Colonic mucosa (tissue), 4 donors: ENCODE measurements at regions not wholly inside any gene's neighbourhood (a gene's known extent, or its start where the extent isn't known, plus 50 kb on each side); places are given as distances from the start of the nearest gene placed in this dataset.

Experiments
- DNase-seq: peaks from one replicate; pipeline ENCODE4 v3.0.0-alpha.2; 2020
- H3K27ac ChIP-seq: fragments of 200-600 bp; one replicate; pipeline ENCODE4 v1.8.0; 2021
- H3K27me3 ChIP-seq: fragments of 200-600 bp; one replicate; pipeline ENCODE4 v1.8.0; 2021
- H3K36me3 ChIP-seq: fragments of 200-600 bp; one replicate; pipeline ENCODE4 v1.8.0; 2021
- H3K4me1 ChIP-seq: fragments of 200-600 bp; one replicate; pipeline ENCODE4 v1.8.0; 2021; ENCODE audit warnings: mild to moderate bottlenecking
- H3K4me3 ChIP-seq: fragments of 200-600 bp; one replicate; pipeline ENCODE4 v1.8.0; 2021
- H3K9ac ChIP-seq, 2 donors: one replicate each; pipeline ENCODE4 v1.7.0; 2013; ENCODE audit warnings: control low read depth in 2 of 2, low read depth in 2 of 2, low read length in 2 of 2
- H3K9me3 ChIP-seq: fragments of 200-600 bp; one replicate; pipeline ENCODE4 v1.8.0; 2021
- intact Hi-C: fragments of 100-400 bp; cut with DNase I; formaldehyde crosslinking; loops from one replicate; pipeline ENCODE4 v1.14.1; 2022
- TF ChIP-seq, protein P1 (sequence below): fragments of 200-600 bp; IDR thresholded peaks from one replicate; pipeline ENCODE4 v1.8.0; 2022; ENCODE audit warnings: antibody characterized with exemption, mild to moderate bottlenecking
- donor health status: healthy.
- donor health status: DM: no; HTN: no; CAD: no.
- donor health status: DM: no; HTN: no; CAD: no.

DNA sequence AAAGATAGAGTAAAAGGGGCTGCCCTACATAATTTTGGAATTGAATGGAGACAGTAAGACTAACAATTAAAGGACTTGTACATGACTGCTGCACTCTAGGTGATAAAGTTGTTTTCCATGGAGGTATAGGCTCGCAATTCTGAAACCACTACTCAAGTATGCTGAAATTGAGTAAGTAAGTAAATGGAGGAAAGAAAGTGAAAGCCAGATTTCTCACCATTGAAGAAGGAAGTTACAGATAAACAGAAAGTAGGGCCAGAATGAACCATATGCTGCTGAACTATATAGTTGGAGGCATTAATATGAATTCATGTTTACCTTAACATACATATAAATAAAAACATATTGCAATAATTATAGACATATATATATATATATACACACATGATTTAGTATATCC lies 225.7 kb upstream of the ST6GAL2 start:
- Histone ChIP-seq H3K4me3 (no peak overlapping the region), H3K27ac (no peak overlapping the region), H3K9me3 (no peaks in the 10 kb centered on the region), H3K9ac (no peak overlapping the region), H3K27me3 (no peaks in the 10 kb centered on the region), H3K36me3 (no peaks in the 10 kb centered on the region), H3K4me1 (no peaks in the 10 kb centered on the region)
- DNase-seq = no peak
- intact Hi-C loops = no loop called here
- TF ChIP-seq, protein P1, sequence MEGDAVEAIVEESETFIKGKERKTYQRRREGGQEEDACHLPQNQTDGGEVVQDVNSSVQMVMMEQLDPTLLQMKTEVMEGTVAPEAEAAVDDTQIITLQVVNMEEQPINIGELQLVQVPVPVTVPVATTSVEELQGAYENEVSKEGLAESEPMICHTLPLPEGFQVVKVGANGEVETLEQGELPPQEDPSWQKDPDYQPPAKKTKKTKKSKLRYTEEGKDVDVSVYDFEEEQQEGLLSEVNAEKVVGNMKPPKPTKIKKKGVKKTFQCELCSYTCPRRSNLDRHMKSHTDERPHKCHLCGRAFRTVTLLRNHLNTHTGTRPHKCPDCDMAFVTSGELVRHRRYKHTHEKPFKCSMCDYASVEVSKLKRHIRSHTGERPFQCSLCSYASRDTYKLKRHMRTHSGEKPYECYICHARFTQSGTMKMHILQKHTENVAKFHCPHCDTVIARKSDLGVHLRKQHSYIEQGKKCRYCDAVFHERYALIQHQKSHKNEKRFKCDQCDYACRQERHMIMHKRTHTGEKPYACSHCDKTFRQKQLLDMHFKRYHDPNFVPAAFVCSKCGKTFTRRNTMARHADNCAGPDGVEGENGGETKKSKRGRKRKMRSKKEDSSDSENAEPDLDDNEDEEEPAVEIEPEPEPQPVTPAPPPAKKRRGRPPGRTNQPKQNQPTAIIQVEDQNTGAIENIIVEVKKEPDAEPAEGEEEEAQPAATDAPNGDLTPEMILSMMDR = no peak

DNA sequence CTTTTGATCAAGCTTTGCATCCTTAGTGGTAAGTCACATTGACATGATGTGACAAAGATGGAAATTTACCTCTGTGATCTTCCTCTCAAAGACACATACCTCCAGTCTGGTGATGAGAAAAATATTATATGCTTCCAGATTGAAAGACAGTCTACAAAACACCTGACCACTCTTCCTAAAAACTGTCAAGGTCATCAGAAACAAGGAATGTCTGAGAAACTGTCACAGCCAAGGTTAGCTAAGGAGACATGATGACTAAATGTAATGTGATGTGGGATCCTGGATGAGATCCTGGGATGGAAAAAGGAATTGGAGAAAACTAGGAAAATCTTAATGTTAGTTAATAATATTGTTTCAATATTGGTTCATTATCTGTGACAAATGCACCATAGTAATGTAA lies 226.6 kb upstream of the ST6GAL2 start:
- intact Hi-C loops = no loop called here
- no peak overlapping the region for H3K9ac ChIP-seq
- no peaks in the 10 kb centered on the region for H3K27me3 ChIP-seq
- TF ChIP-seq, protein P1 = no peak
- no peak overlapping the region for H3K4me3 ChIP-seq
- H3K9me3 ChIP-seq = no peaks in the 10 kb centered on the region
- no peaks in the 10 kb centered on the region for H3K4me1 ChIP-seq
- no peaks in the 10 kb centered on the region for H3K36me3 ChIP-seq
- H3K27ac ChIP-seq = no peak overlapping the region
- no peak for DNase-seq

GRCh38 chr2:107128381-107128780 lies 242.4 kb upstream of the ST6GAL2 start:
- Histone ChIP-seq H3K9me3 (no peaks in the 10 kb centered on the region), H3K27ac (no peak overlapping the region), H3K4me1 (no peaks in the 10 kb centered on the region), H3K27me3 (no peaks in the 10 kb centered on the region), H3K9ac (no peak overlapping the region), H3K4me3 (no peak overlapping the region), H3K36me3 (no peaks in the 10 kb centered on the region)
- TF ChIP-seq, protein P1 = no peak
- DNase-seq = no peak
- intact Hi-C loops = no loop called here

DNA sequence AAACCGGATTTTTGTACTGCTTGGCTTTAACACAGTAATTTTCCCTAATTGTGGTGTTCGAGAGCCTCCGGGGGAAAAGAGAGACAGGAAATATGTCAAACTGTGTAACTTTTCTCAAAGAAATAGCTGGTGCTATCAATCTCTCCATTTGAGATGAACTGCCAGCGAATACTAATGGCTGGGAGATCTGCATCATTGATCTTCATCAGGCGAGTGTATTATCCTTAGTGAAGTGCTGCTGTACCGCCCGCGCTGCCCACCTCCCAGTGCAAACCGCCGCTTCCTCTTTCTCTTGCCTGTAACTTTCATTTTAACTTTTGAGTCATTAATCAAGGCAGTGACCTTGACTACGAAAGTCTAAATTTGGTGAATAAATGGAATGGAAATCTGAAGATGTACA lies 246.1 kb upstream of the ST6GAL2 start:
- H3K4me3 ChIP-seq = no peak overlapping the region
- TF ChIP-seq, protein P1 = no peak
- no peaks in the 10 kb centered on the region for H3K27me3 ChIP-seq
- intact Hi-C loops = no loop called here
- H3K9me3 ChIP-seq = no peaks in the 10 kb centered on the region
- H3K4me1 ChIP-seq = no peaks in the 10 kb centered on the region
- no peak overlapping the region for H3K27ac ChIP-seq
- no peaks in the 10 kb centered on the region for H3K36me3 ChIP-seq
- no peak overlapping the region for H3K9ac ChIP-seq
- no peak for DNase-seq

DNA sequence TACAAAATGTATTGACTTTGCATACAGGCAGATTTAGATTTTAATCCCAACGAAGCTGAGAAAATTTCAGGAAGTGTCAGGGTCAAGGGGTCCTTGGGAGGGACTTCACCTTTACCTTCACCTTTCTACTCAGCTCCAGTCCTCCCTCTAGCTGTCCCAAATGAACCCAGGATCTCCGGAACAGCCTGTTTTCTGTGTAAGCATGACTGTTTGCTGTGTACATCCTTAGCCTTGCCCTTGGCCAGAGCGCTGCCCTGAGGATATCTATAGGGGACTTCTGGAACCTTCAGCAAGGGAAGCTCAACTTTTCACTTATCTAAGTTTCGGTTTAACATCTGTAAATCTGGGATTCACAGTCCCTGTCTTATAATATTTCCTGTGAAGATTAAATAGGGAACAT lies 246.8 kb upstream of the ST6GAL2 start:
- no peak overlapping the region for H3K9ac ChIP-seq
- TF ChIP-seq, protein P1 = no peak
- H3K36me3 ChIP-seq = no peaks in the 10 kb centered on the region
- H3K27ac ChIP-seq = no peak overlapping the region
- H3K27me3 ChIP-seq = no peaks in the 10 kb centered on the region
- H3K4me3 ChIP-seq = no peak overlapping the region
- no peaks in the 10 kb centered on the region for H3K4me1 ChIP-seq
- no peak for DNase-seq
- no peaks in the 10 kb centered on the region for H3K9me3 ChIP-seq
- intact Hi-C loops = no loop called here

DNA sequence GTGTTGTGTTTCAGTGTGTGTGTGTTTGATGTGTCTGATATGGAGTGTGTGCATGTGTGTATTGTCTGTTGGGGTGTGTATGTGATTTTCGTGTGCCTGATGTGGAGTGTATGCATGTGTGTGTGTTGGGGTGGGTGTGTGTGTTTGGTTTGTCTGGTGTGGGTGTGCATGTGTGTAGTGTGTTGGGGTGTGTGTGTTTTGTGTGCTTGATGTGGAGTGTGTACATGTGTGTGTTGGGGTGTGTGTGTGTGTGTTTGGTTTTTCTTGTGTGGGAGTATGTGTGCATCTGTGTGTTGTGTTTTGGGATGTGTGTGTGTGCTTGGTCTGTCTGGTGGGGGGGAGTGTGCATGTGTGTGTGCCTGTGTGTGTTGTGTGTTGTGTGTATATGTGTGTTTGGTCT lies 247.4 kb upstream of the ST6GAL2 start:
- no peaks in the 10 kb centered on the region for H3K27me3 ChIP-seq
- no peaks in the 10 kb centered on the region for H3K9me3 ChIP-seq
- no peak overlapping the region for H3K4me3 ChIP-seq
- H3K27ac ChIP-seq = no peak overlapping the region
- H3K9ac ChIP-seq = no peak overlapping the region
- no peaks in the 10 kb centered on the region for H3K4me1 ChIP-seq
- DNase-seq = no peak
- H3K36me3 ChIP-seq = no peaks in the 10 kb centered on the region
- intact Hi-C loops = no loop called here
- TF ChIP-seq, protein P1 = no peak
